OCI-LY3 (cell line): ENCODE measurements at regions not wholly inside any gene's neighbourhood (a gene's known extent, or its start where the extent isn't known, plus 50 kb on each side); places are given as distances from the start of the nearest gene placed in this dataset.

Experiments used
- H2AFZ ChIP-seq: fragments of 200-600, 300-600 bp; shearing (Covaris generic); 2 replicates; pipeline ENCODE4 v1.6.0; 2014; ENCODE audit warnings: antibody characterized with exemption, low read depth, low read length
- H3K27ac ChIP-seq: fragments of 200-600, 300-600 bp; sonication (generic); 2 replicates; pipeline ENCODE4 v1.5.1; 2014; ENCODE audit warnings: mild to moderate bottlenecking, low read length, moderate library complexity, mixed read lengths
- H3K27me3 ChIP-seq: fragments of 200-600, 300-600 bp; sonication (generic); 2 replicates; pipeline ENCODE4 v1.6.1; 2014; ENCODE audit warnings: low read depth, low read length, mixed read lengths
- H3K36me3 ChIP-seq: fragments of 200-600, 300-600 bp; sonication (generic); replicated peaks from 2 replicates; pipeline ENCODE3; 2014; ENCODE audit warnings: low read depth, low read length, mixed read lengths
- H3K4me1 ChIP-seq: fragments of 300-600, 200-600 bp; sonication (generic); 2 replicates; pipeline ENCODE4 v1.6.1; 2014; ENCODE audit warnings: low read length, mixed read lengths
- H3K4me2 ChIP-seq: fragments of 200-600, 300-600 bp; sonication (generic); 2 replicates; pipeline ENCODE4 v1.6.1; 2014; ENCODE audit warnings: low read length, mixed read lengths
- H3K4me3 ChIP-seq: fragments of 300-600, 200-600 bp; sonication (generic); 2 replicates; pipeline ENCODE4 v1.5.1; 2014; ENCODE audit warnings: antibody characterized with exemption, mild to moderate bottlenecking, low read length, moderate library complexity
- H3K79me2 ChIP-seq: fragments of 300-600, 200-600 bp; shearing (Covaris generic); 2 replicates; pipeline ENCODE4 v1.6.1; 2014; ENCODE audit warnings: mild to moderate bottlenecking, low read length, mixed read lengths
- H3K9ac ChIP-seq: fragments of 300-600, 200-600 bp; shearing (Covaris generic); 2 replicates; pipeline ENCODE4 v1.6.0; 2014; ENCODE audit warnings: mild to moderate bottlenecking, low read length, moderate library complexity
- H3K9me3 ChIP-seq: fragments of 200-600, 300-600 bp; shearing (Covaris generic); 2 replicates; pipeline ENCODE4 v1.6.1; 2014; ENCODE audit warnings: low read length, mixed read lengths; ENCODE audit not compliant: insufficient read depth
- H4K20me1 ChIP-seq: fragments of 200-600, 300-600 bp; sonication (generic); 2 replicates; pipeline ENCODE4 v1.6.1; 2016; ENCODE audit warnings: low read length, mixed read lengths; ENCODE audit not compliant: insufficient read depth
- EZH2phosphoT487 ChIP-seq: fragments of 200-600 bp; shearing (Covaris generic); IDR thresholded peaks from 2 replicates; pipeline ENCODE4 v1.6.1; 2018; ENCODE audit warnings: antibody characterized with exemption, mixed run types, low read depth
- TF ChIP-seq, protein P1 (sequence below): fragments of 200-600, 300-600 bp; sonication (generic); IDR thresholded peaks from 2 replicates; pipeline ENCODE4 v1.5.1; 2014; ENCODE audit warnings: antibody characterized with exemption, low read length, low read depth

DNA sequence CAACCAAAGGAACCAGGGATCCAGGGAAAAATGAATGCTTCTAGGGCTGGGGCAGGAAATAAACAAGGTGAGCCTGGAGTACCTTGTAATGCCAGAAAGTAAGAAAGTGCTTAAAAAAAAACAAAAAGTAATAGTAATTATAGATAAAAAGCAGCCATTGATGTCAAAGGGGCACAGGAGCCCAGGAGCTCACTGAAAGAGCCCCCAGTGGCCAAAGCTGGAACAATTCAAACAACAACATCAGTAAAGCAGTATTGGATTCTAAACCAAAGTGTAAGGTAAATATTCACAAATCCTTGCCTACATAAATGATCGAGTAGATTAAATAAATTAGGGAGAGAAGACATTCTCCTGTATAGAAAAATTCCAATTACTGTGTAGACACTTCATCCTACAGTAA, 114.3 kb upstream of the ARL4C start:
- no peak overlapping the region for H2AFZ ChIP-seq
- H4K20me1 ChIP-seq = no peaks in the 10 kb centered on the region
- no peaks in the 10 kb centered on the region for H3K9me3 ChIP-seq
- H3K36me3 ChIP-seq = no peaks in the 10 kb centered on the region
- H3K27ac ChIP-seq = no peak overlapping the region
- TF ChIP-seq EZH2phosphoT487 = no peak
- TF ChIP-seq, protein P1, sequence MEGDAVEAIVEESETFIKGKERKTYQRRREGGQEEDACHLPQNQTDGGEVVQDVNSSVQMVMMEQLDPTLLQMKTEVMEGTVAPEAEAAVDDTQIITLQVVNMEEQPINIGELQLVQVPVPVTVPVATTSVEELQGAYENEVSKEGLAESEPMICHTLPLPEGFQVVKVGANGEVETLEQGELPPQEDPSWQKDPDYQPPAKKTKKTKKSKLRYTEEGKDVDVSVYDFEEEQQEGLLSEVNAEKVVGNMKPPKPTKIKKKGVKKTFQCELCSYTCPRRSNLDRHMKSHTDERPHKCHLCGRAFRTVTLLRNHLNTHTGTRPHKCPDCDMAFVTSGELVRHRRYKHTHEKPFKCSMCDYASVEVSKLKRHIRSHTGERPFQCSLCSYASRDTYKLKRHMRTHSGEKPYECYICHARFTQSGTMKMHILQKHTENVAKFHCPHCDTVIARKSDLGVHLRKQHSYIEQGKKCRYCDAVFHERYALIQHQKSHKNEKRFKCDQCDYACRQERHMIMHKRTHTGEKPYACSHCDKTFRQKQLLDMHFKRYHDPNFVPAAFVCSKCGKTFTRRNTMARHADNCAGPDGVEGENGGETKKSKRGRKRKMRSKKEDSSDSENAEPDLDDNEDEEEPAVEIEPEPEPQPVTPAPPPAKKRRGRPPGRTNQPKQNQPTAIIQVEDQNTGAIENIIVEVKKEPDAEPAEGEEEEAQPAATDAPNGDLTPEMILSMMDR = peak; percentile 21; the same call in 1 of the 2 replicates
- no peak overlapping the region for H3K4me2 ChIP-seq
- no peak overlapping the region for H3K9ac ChIP-seq
- H3K4me3 ChIP-seq = no peak overlapping the region
- H3K27me3 ChIP-seq = no peaks in the 10 kb centered on the region
- no peaks in the 10 kb centered on the region for H3K79me2 ChIP-seq
- H3K4me1 ChIP-seq = no peaks in the 10 kb centered on the region

DNA sequence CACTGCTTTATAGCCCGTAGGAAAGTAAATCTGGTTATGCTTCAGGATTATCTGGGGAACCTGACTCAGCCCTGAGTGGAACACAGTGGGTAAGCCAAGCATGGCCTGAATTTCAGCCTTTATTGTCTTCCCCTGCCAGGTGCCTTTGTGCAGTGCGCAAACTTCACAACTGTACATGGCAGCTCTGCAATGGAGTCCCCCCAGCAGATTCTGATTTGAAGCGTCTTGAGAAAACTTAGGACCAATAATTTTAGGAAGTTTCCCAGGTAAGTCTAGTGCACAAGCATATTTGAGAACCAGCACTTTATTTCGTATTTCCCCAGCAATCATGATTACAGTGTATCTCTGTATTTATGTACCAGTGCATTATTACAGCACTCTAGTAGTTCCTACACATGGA, 112.1 kb upstream of the ARL4C start:
- TF ChIP-seq, protein P1 = no peak
- TF ChIP-seq EZH2phosphoT487 = no peak
- Histone ChIP-seq H3K79me2 (no peaks in the 10 kb centered on the region), H3K4me3 (no peak overlapping the region), H3K4me2 (no peak overlapping the region), H3K27me3 (no peaks in the 10 kb centered on the region), H3K4me1 (no peaks in the 10 kb centered on the region), H2AFZ (no peak overlapping the region), H3K9me3 (no peaks in the 10 kb centered on the region), H3K9ac (no peak overlapping the region), H3K27ac (no peak overlapping the region), H4K20me1 (no peaks in the 10 kb centered on the region), H3K36me3 (no peaks in the 10 kb centered on the region)

DNA sequence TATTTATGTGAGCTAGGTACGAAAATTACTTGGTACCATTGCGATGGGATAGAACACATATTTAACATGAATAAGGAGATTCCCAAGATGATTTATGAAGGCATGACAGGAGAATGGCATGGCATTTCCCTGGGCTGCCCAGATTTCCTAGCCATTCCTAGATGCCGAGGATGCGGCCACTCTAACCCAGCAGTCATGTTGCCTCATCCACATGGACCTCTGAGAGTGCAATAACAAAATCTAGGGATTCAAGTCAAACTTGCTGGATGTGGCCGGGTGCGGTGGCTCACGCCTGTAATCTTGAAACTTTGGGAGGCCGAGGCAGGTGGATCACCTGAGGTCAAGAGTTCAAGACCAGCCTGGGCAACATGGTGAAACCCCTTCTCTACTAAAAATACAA, 110.8 kb upstream of the ARL4C start:
- no peak overlapping the region for H3K9ac ChIP-seq
- H3K79me2 ChIP-seq = no peaks in the 10 kb centered on the region
- no peak overlapping the region for H2AFZ ChIP-seq
- H3K4me3 ChIP-seq = no peak overlapping the region
- H3K4me1 ChIP-seq = peaks cover 3% of the 10 kb centered on the region; the same call in 1 of the 2 replicates
- TF ChIP-seq, protein P1 = no peak
- TF ChIP-seq EZH2phosphoT487 = no peak
- no peaks in the 10 kb centered on the region for H3K9me3 ChIP-seq
- no peak overlapping the region for H3K4me2 ChIP-seq
- H4K20me1 ChIP-seq = no peaks in the 10 kb centered on the region
- H3K27ac ChIP-seq = no peak overlapping the region
- no peaks in the 10 kb centered on the region for H3K36me3 ChIP-seq
- H3K27me3 ChIP-seq = no peaks in the 10 kb centered on the region

DNA sequence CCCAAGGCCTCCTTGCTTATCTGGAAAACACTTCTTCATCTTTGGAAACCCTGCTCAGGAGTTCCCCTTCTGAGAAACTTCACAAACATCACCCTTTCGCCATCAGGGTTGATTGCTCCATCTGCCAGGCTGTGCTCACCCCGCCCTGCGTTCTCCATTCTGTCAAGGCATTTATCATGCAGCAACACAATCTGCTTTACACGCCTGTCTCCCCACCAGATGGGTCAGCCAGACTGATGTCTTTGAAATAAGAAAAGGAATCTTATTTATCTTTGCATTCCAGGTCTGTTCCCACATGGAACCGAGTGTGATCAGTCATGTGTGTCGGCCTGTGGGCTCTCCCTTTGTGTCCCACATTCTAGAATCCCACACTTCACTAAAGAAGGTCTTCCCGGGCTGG, 110.0 kb upstream of the ARL4C start:
- Histone ChIP-seq H3K27ac (no peak overlapping the region), H3K4me1 (peaks cover 3% of the 10 kb centered on the region; the same call in 1 of the 2 replicates), H3K27me3 (no peaks in the 10 kb centered on the region), H3K79me2 (no peaks in the 10 kb centered on the region), H3K4me2 (no peak overlapping the region), H3K9me3 (no peaks in the 10 kb centered on the region), H4K20me1 (no peaks in the 10 kb centered on the region), H3K4me3 (no peak overlapping the region), H3K36me3 (no peaks in the 10 kb centered on the region), H2AFZ (no peak overlapping the region), H3K9ac (no peak overlapping the region)
- TF ChIP-seq EZH2phosphoT487 = no peak
- TF ChIP-seq, protein P1 = no peak
